ENCODE measurements at regions not wholly inside any gene's neighbourhood (a gene's known extent, or its start where the extent isn't known, plus 50 kb on each side); places are given as distances from the start of the nearest gene placed in this dataset.
A peak's percentile ranks its signal among the peaks of the same experiment; 100 is the strongest.

DNA sequence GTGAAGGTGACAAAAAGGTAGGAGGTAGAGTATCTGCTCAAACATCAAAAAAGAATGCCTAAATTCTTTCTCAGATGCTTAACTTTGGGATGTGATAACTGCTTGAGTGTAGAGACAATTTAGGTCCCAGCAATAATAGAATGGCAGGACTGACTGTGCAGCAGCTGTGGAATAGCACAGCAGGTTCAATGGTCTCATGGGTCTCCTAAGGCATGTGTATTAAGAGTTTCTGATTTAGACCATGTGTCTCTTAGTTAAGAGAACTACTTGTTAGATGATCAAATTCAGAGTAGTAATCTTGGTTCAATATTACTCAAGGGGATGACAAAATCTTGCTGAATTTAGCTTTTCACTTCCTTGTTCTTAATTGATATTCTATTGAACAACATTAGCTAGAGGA, 72.0 kb downstream of the ALX1 start:
- intact Hi-C loops (cut with DNase I, micrococcal nuclease) = no loop called here
- no peak for ATAC-seq
- DNase-seq = no peak

DNA sequence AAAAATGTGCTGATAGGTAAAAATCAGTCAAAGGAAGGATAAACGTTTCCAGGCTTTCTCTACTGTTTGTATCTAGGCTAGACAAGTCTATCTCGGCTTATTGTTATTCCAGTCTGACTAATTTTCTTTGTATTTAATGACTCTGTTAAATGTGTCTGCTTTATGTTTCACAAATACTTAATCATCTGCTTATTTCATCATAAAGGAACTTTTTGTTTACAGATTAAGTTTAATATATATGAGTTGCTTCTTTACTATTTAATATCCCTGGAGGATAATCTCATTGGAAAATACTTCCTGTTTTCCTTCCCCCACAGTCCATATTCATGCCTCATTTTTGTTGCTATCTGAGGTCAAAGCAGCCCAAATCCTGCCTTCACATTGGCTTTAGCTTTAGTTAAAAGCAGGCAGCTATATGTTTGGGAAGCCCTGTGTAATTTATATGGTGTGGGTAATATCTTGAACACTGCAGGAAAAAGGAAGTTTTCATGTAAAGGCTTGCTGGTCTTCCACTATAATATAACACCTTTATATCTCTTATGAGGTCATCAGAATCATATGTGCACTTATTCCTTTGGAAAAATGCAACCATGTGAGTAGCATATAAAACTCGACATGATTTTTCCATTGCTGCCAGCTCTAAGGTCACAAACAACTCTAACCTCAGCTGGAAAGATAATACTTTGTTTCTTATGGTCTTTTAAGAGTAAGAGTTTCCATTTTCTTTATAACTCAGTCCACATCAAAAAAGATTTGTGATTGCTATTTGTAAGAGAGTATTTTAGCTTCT, 76.8 kb downstream of the ALX1 start:
- ATAC-seq = no peak

GRCh38 chr12:85357609-85358008, 77.6 kb downstream of the ALX1 start:
- intact Hi-C loops (cut with DNase I, micrococcal nuclease) = no loop called here
- ATAC-seq (peak; percentile 66), DNase-seq (no peak)

More for the DNA sequence above, 76.8 kb downstream of the ALX1 start:
- intact Hi-C loops (cut with DNase I, micrococcal nuclease) = no loop called here
- DNase-seq = no peak

- intact Hi-C loops (cut with DNase I, micrococcal nuclease) = no loop called here
- DNase-seq (no peak), ATAC-seq (no peak)
These were observed 78.7 kb downstream of the ALX1 start for GRCh38 chr12:85358715-85359114.

DNA sequence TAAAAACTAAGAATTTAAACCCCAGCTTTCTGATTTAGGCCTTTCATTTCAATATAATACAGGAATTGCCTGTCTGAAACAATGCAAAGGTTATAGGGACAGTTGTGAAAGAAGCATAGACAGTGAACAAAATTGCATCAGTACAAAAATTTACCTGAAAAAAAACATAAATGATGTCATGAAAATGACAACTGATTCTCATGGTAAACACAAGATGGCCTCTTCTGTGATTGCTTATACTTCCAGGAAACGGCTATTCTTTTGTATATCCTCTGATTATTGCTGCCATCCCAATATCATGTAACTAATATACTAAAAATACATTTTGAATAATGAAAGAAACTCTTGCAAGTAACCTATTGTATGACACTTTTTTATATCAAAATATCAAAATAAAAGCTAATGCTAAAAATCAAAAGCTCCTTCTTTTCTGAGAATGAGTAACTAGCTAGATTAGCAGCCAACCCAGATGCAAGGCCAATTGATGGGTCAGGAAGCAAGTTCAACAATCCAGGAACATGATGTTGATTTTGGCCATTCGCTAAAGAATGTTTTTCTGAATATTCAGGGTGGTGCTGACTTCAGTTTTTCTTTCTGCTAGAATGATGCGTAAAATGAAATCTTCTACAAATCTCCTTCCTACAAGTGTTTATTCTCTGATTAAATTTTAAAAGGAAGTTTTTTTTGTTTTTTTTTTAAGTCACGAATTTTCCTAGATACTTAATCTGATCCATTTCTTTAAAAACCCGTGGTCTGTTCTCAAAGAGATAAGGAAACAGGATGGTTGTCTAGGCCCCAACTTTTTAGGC, 83.6 kb downstream of the ALX1 start:
- DNase-seq = no peak
- ATAC-seq = no peak
- intact Hi-C loops (cut with DNase I, micrococcal nuclease) = no loop called here

DNA sequence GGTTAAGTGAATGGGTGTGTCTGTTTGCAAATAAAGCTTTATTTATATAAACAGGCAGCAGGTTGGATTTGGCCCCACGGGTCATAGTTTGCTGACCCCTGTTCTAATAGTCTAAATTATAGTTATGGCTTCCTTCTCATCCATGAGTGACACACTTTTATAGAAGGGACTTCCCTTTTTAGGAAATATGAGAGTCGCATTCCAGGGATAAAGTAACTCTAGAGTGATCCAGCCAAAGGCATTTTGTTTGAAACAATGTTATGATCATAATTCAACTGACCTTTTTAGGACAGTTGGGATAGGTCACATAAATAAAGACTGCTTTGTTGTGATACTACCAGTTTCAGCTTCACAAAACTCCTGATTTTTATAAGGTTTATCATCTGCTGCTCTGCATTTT, 87.9 kb downstream of the ALX1 start:
- no peak for ATAC-seq

DNA sequence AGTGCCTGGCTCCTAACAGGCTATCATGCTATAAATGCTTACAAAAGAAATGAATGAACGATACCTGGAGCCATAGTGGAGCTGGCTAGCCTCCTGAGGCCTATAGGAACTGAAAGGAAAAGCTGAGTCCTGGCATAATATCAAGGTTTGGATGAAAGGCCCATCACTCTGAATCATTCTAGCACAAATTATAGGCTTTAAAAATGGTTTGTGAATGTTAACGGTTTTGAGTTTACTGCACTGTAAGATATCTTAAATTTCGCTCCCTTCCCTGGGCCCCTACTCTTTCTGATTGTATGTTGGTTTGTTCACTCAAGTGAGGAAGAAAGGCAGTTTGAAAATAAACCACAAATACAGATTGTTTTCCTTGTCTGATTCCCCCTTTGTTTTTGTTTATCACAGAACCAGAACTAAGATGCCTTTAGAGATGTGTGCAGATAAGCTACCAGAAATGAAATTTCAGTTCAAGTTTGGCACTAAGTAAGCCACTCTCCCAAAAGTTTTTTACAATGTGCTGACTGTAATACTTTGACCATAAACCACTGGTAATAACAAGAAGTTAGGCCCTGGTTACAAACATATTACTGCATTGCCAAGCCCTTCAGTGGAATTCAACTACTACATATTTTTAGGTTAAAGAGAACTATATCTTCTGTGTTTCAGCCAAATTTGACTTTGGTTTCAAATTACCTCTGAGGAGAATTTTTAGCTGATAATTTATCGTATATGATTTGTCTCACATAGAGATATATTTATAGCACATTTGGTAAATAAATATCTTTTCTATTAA, 89.5 kb downstream of the ALX1 start:
- DNase-seq (no peak), ATAC-seq (no peak)
- intact Hi-C loops (cut with DNase I, micrococcal nuclease) = no loop called here

More for the DNA sequence above, 87.9 kb downstream of the ALX1 start:
- intact Hi-C loops (cut with DNase I, micrococcal nuclease) = no loop called here
- DNase-seq = no peak

- intact Hi-C loops (cut with DNase I, micrococcal nuclease) = no loop called here
- no peak for DNase-seq
- ATAC-seq = no peak
These were observed 93.0 kb downstream of the ALX1 start for GRCh38 chr12:85373045-85373444.

- no peak for ATAC-seq
- DNase-seq = no peak
- intact Hi-C loops (cut with DNase I, micrococcal nuclease) = no loop called here
These were observed 95.0 kb downstream of the ALX1 start for GRCh38 chr12:85374981-85375380.

DNA sequence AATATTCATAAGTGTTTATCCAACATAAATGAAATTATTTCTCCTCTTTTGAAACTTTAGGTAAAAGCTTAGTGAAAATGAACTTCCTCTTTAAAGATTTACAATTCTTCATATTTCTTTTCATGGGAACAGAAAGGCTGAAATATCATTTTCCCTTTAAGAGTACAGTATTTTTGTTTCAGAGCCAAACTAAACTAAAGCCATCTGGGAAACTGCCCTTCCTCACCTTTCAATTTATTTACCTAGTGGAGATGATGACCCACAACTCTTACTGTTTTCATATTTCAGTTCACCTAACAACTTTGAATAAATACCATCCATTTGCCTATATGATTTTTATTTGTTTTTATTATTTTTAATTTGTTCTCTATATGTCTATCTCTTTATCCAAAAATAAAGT, 105.4 kb downstream of the ALX1 start:
- ATAC-seq (no peak), DNase-seq (no peak)
- intact Hi-C loops (cut with DNase I, micrococcal nuclease) = no loop called here

GRCh38 chr12:85390266-85390665, 110.2 kb downstream of the ALX1 start:
- intact Hi-C loops (cut with DNase I, micrococcal nuclease) = no loop called here

DNA sequence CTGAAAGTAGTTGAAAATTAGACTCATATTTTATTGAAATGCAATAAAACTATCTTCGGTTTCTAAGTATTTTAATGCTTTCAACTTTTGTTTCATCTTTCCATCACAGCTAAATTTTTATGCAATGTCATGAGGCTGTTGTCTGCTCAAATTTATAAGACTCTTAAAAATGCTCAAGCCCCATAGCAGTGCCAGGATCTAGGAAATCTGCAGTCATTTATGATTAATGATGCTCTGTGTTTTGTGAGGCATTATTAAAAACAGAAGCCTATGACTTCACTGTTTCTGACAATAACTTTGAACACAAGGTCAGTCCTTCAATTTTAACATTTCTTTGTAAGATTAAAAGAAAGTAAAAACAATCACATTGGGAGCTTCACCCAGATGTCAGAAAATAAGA, 112.5 kb downstream of the ALX1 start:
- intact Hi-C loops (cut with DNase I, micrococcal nuclease) = no loop called here

More at GRCh38 chr12:85390266-85390665, 110.2 kb downstream of the ALX1 start:
- ATAC-seq (no peak), DNase-seq (no peak)

DNA sequence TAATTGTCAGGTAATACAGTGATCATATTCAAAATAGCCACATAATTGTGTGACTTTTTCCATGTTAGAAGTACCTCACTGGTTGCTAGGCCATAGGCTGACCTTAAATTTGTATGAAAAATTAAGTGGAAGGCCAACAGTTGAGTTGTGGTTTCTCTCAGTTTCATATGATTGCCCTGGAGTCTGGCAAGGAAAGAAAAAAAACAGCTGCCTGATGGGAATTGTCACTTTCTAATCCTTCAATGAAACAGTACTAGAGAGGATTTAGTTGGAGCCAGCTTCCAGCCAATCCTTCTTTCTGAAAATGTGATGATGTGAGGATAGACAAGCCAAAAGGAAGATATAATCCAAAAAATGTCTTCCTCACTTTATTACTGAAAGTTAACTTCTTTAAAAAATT, 113.6 kb downstream of the ALX1 start:
- ATAC-seq = no peak
- intact Hi-C loops (cut with DNase I, micrococcal nuclease) = no loop called here
- DNase-seq = no peak

More for the DNA sequence above, 112.5 kb downstream of the ALX1 start:
- no peak for DNase-seq
- no peak for ATAC-seq

GRCh38 chr12:85394065-85394464, 114.0 kb downstream of the ALX1 start:
- intact Hi-C loops (cut with DNase I, micrococcal nuclease) = no loop called here
- ATAC-seq = no peak
- DNase-seq = no peak

GRCh38 chr12:85394809-85395208, 114.8 kb downstream of the ALX1 start:
- ATAC-seq = no peak
- no peak for DNase-seq

DNA sequence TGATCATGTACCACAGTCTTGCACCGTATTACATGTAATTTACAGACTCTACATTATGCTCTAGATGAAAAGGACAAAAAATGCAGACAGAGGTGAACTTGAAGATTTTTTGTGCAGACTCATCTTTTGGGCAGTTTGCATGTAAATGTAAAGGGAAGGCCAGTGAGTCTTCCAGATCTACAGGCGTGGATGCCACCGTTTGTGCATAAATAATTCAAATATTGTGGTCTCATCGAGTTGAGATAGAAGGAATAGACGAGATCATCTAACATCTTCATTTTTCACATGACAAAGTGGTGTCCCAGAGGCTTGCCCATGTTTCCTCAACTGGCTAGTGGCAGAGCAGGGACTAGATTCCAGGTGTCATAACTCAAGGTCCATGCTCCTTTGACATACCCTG, 125.2 kb downstream of the ALX1 start:
- ATAC-seq (no peak), DNase-seq (no peak)
- intact Hi-C loops (cut with DNase I, micrococcal nuclease) = no loop called here

More at GRCh38 chr12:85394809-85395208, 114.8 kb downstream of the ALX1 start:
- intact Hi-C loops (cut with DNase I, micrococcal nuclease) = no loop called here

- ATAC-seq (no peak), DNase-seq (no peak)
- intact Hi-C loops (cut with DNase I, micrococcal nuclease) = no loop called here
These were observed 125.9 kb downstream of the ALX1 start for GRCh38 chr12:85405781-85406522.

DNA sequence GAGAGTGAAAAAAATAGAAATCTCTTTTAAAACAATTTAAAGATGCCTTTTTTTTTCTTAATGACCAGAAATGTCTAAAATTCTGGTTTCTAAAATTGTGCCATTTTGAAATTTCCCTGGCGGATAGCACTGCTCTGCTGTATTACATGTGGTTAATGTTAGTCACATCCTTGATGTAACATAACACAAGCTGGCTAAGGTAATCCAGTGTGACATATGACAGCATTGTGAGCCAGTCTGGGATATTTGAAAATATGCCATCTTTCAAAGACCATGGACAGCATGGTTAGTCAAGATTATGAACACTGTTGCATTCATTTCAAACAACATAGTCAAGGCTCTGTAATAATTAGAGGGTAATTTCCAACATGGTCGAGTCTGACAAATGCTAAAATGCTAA, 133.2 kb downstream of the ALX1 start:
- intact Hi-C loops (cut with DNase I, micrococcal nuclease) = no loop called here
- ATAC-seq = no peak
- DNase-seq = no peak

- intact Hi-C loops (cut with DNase I, micrococcal nuclease) = no loop called here
- ATAC-seq (no peak), DNase-seq (no peak)
These were observed 142.7 kb downstream of the ALX1 start for GRCh38 chr12:85422762-85423161.

All from left colon (tissue), 2 donors.